NCI-H1436 (cell line): ENCODE measurements at regions not wholly inside any gene's neighbourhood (a gene's known extent, or its start where the extent isn't known, plus 50 kb on each side); places are given as distances from the start of the nearest gene placed in this dataset.

Experiments used
- DNase-seq: peaks from one replicate; lab custom pipeline; 2025; lab: John Stamatoyannopoulos, UW

DNA sequence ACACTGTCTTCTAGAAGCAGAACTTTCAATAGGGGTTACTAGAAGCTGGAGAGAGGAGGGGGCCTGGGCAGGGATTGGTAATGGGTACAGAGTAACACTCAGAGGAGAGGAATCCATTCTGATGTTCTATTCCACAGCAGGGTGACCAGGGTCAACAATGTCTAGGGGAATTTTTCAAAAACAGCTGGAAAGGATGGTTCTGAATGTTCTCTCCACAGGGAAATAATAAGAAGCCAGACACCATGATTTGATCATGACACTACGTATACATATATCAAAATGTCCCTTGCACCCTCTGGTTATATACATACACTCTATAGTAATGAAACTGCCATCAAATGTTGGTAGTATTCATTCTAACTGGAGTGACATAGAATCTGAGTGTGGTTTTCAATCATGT lies 111.2 kb upstream of the TOP3B start:
- no peak for DNase-seq

GRCh38 chr22:22092974-22093373 lies 110.4 kb upstream of the TOP3B start:
- DNase-seq: no peak

DNA sequence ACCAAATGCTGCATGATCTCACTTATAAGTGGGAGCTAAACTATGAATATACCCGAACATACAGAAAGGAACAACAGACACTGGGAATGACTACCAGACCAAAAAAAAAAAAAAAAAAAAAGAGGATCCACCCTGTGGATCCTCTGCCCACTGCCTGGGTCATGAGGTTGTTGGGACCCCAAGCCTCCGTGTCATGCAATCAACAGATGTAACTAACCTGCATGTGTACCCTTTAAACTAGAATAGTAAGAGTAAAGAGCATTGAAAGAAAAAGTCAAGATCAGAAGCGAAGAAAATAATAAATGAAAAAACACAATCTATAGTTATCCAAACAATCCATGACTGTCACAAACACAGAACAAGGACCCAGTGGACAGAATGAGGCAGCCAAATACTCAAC lies 109.5 kb upstream of the TOP3B start:
- no peak for DNase-seq

DNA sequence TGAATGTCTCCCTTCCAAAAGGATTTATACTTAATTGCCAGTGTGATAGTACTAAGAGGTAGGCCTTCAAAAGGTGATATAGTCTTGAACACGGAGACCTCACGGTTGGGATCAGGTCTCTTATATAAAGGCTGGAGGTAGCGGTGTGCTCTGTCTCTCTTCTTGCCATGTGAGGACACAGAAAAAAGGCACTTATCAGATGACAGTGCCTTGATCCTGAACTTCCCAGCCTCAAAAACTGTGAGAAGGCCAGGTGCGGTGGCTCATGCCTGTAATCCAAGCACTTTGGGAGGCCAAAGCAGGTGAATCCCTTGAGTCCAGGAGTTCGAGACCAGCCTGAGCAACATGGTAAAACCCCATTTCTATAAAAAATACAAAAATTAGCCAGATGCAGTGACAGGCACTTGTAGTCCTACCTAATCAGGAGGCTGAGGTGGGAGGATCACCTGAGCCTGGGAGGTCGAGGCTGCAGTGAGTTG lies 108.9 kb upstream of the TOP3B start:
- no peak for DNase-seq

GRCh38 chr22:22090650-22091399 lies 108.2 kb upstream of the TOP3B start:
- DNase-seq: no peak

DNA sequence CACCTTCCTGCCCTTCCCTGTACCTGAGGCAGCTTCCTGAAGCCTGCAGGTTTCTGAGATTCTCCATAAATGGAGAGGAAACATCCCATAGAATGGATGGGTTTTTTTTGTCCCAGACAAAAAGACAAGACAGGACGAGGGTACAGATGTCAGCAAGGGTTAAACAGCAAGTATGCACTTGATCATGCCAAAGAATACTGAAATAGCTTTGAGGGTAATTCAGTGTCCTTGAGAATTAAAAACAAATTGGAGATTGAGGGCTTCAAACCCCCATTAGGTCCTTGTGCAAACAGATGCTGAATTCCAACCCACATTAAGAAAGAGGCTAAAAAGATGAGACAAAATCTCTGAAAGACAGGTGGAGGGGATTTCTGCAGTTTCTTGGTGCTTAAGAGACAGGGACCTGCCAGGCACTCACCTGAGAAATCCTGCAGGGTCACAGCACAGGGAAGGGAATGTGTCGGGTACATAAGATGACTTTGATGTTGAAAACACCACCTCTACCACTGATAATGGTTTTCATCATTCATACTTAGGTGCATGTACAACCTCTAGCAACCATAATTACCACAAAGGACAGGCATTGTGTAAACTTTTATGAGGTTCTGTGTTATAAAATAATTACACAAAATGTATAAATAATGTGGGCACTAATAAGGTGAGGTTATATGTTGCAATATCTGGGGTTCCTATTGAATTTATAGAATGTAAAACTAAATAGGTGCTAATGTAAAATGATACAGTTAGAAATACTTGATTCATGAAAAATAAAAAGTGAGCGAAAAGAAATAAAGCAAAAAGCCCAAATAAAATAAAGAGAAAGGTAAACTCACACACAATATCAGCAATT lies 107.1 kb upstream of the TOP3B start:
- DNase-seq: no peak

- no peak for DNase-seq
These were observed 106.3 kb upstream of the TOP3B start for GRCh38 chr22:22088658-22089458.

GRCh38 chr22:22087854-22088657 lies 105.5 kb upstream of the TOP3B start:
- no peak for DNase-seq

- no peak for DNase-seq
These were observed 104.0 kb upstream of the TOP3B start for GRCh38 chr22:22086501-22087158.

DNA sequence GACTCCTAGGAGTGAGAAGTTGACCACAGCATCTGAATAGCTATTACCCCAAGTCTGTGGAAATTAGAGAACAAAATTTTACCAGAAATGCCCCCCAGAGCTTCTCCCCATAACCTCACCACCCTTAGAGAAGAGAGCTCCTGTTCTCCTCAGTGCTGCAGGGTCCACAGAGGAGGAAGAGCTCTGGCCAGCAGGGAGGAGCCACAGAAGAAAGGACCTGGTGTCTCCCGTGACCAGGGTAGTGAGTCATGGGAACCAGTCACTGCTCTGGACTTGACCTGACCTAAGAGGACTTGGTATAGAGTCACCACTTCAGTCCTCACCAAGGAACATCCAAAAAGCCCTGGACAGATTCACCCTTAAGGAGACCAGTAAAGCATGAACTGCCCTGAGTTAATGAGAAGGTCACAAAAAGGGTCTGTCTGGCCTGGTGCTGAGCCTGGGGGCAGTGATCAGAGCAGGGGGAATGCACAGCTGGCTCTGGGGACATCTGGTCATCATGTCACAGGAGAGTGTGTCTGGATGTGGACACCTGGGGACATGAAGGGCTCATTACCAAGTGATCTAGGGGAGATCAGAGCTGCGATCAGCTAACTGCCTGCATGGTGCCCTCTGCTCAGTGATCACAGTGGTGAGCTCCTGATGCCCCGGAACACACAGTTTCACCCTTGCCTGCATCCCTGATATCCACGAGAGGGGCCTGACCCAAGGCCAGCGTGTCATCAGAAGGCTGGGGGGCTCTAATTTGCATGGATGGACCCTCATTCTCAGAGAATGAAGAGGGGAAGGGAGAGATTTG lies 103.3 kb upstream of the TOP3B start:
- no peak for DNase-seq

DNA sequence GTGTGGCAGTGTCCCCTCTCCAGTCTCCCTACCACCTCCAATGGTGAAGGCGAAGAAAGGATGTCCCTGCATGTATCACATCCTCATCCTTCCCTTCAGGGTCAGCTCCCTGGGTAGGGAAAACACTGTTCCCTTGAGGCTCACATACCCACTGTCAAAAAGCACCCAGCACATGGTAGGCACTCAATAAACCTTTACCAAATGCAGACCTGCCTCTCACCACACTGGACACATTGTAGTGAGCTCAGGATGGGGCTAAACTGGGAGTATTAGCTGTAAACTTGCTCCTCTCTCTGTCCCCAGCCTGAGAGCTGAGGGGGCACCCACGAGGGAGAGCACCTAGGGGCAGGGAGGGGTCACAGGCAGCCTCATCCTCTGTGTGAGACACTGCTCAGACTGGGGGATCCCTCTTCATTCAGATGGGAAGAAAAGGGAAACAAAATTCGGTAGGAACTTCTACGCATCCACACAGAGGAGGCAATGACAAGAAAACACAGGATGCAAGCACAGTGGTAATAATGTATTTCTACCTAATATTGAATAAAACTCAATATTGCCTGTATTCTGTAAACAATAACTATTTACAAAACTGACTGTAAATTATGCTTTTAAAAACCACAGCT lies 101.6 kb upstream of the TOP3B start:
- no peak for DNase-seq

GRCh38 chr22:22082960-22083359 lies 100.4 kb upstream of the TOP3B start:
- DNase-seq: no peak

DNA sequence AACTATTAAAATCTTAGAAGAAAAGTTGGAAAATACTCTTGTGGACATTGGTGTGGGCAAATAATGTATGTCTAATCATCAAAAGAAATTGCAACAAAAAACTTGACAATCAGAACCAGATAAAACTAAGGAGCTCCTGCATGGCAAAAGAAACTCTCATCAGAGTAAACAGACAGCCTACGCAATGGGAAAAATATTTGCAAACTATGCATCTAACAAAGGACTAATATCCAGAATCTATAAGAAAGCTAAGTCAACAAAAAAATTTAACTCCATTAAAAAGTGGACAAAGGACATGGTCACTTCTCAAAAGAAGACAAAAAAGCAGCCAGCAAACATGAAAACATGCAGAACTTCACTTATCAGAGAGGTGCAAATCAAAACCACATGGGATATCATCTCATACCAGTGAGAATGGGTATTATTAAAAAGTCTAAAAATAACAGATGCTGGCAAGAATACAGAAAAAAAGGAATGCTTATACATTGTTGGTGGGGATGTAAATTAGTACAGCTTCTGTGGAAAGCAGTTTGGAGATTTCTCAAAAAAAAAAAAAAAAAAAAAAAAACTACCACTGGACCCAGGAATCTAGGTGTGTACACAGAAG lies 99.7 kb upstream of the TOP3B start:
- DNase-seq: no peak

DNA sequence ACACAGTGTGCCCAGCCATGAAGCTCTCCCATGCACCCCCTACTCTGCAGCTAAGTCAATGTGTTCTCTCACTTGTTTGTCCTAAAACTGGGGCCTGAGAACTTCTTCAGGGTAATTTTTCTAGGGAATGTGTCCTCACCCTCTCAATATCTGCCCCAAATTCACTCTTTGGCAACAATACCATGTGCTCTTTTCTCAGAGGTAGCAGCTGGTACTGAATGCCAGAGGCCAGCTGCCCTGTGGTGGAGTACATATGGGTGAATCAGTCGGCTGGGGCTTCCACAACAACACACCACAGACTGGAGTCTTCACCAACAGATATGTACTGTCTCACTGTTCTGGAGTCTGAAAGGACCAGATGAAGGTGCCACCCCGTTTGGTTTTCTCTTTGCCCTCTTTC lies 97.7 kb upstream of the TOP3B start:
- DNase-seq: no peak

GRCh38 chr22:22079404-22080148 lies 97.0 kb upstream of the TOP3B start:
- DNase-seq: no peak

DNA sequence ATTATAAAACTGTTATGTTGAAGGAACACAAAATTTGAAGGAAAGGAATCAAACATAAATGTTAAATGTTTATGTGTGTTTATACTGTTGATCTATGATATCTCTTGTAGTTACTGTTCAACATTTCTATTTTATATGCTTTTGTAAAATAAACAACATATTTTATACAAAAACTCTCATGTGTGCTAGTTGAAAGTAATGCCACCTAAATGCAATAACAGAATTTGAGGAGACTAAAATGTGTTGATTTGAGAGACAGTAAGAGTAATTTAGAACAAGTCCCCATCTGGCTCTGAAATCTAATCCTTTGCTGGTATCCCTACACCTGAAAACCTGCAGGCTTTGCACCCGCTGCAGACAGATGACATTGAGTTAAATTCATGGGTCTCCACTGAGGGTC lies 95.7 kb upstream of the TOP3B start:
- DNase-seq: no peak

- DNase-seq: no peak
These were observed 94.5 kb upstream of the TOP3B start for GRCh38 chr22:22076932-22077703.

DNA sequence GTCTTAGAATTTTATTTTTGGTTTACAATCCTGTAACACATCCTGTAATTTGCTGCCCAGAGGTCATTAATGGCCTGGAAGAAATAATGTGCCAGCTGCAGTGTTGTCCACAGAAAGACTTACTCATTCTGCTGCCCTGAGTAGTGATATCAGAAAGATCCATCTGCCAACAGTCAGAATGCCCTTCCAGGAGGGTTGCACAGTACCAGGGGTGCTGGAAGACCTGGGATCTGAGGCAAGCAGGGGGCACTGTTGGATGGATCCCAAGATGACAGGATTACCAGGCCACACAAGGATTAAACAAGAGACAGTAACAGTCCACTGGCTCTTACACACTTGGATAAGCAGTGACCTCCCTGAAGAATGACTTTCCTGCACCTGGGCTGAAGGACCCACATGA lies 93.8 kb upstream of the TOP3B start:
- DNase-seq: no peak
